ENCODE measurements at regions not wholly inside any gene's neighbourhood (a gene's known extent, or its start where the extent isn't known, plus 50 kb on each side); places are given as distances from the start of the nearest gene placed in this dataset.
"Not testable (repeated sequence)": the region's sequence is repeated elsewhere in the genome, so short reads cannot be mapped to it uniquely, and the experiment has no call there.

DNA sequence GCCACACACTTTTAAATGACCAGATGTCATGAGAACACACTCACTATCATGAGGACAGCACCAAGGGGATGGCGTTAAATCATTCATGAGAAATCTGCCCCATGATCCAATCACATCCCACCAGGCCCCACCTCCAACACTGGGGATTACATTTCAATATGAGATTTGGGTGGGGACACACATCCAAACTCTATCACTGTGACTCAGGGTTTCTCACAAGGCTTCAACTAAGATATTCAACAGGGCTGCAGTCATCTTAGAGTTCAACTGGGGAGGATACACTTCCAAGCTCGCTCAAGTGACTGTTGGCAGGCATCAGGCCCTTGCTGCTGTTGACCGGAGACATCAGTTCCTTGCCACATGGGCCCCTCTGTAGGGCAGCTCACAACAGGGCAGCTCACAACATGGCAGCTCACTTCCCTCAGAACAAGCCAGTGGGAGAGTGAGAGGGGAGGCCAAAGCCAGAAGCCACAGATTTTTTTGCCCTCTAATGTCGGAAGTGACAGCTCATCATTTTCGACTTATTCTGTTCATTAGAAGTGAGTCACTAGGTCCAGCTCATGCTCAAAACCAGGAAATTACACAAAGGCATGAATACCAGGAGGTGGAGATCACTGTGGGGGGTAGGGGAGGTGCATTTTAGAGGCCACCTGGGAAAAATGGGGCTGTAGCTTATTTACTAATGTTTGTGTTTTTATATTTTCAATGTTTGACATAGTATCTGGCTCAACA lies 50.8 kb upstream of the PTHLH start:
- FAIRE-seq: no peak

DNA sequence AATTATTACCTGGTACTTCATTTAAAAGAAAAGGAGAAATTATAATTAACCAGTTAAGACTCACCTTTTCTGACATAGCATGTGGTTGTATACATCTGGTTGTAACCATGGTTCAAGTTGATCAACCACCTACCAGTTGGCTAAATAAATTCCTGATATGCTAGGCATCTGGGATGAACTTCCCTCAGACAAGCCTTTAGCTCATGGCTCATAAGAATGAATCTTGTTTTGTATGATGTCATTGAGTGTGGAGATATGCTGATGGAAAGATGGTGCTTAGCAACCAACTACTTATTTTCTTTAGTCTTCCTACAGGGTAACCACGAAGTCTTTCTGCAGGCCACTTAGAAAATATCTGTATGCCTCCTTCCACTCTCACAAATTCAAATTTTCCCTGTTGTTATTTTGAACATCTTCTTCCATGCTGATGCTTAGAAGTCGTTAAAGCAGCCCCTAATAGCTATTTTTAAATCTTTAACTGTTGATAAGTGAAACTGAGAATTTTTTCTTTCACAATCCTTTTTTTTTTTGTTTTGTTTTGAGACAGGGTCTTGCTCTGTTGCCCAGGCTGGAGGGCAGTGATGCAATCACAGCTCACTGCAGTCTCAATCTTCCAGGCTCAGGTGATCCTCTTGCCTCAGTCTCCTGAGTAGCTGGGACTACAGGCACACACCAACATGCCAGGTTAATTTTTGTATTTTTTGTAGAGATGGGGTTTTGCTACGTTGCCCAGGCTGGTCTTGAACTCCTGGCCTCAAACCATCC lies 51.9 kb upstream of the PTHLH start:
- no peak for FAIRE-seq

DNA sequence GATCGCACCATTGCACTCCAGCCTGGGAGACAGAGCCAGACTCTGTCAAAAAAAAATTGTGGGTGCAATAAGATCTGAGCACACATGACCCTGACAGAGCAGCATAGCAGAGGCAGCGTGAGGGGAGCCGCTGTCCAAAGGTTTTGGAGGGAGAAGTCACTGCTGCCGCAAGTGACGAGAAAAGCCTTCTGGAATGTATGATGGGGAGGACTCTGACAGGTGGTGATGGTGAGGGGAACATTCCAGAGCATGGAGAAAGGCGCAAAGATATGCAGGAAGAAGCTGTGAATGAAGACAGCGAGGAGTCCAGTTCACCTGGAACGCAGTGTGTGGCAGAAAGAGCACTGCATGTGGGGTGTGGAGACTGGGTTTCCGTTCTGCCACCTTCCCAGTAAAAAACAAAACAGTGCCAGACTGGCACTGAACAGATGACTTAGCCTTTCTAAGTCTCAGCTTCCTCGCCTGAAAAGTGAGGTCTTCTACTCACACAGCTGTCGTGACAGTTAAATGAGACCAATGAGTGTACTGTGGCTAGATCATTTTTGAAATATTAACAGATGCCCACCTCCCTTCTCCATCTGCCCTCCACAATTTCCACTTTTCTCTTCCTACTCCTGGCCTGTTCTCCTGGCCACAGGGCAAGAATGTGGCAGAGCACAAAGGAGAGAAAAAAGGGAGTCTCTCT lies 53.4 kb upstream of the PTHLH start:
- no peak for FAIRE-seq

DNA sequence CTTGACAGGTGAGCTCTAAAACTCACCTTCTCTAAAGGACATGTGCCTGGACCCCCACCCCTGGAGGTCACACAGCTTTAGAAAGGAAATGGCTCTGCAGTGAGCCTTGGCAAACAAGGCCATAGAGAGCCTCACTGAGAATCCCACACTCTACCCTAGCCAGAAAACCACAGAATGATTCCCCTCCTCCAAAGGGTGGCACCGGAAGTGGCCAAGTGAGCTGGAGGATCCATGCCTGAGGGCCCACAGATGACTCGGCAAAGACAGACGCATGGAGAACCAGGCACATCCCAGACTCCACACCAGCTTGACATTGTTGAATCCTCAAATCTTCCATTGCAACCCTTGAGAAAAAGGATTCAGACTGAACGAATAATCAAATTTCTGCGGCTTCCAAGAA lies 54.2 kb upstream of the PTHLH start:
- no peak for FAIRE-seq

DNA sequence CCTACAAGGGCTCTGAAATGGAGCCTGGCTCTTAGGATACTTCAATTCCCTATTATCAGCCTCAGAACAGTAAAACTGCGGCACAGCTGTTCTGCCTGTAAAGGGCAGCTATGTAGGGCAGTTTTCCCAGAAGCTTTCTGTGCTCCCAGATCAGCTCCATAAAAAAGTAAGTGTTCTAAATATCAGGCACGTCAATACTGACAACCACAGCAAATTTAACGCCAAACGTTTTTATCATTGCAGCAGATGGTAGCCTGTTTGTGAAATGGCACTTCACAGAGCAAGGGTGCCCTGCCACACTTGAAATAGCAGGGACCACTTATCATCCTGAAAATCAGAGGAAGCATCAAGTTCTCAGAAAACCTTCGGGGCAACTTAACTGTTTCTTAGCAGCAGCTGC lies 54.8 kb upstream of the PTHLH start:
- FAIRE-seq: no peak

DNA sequence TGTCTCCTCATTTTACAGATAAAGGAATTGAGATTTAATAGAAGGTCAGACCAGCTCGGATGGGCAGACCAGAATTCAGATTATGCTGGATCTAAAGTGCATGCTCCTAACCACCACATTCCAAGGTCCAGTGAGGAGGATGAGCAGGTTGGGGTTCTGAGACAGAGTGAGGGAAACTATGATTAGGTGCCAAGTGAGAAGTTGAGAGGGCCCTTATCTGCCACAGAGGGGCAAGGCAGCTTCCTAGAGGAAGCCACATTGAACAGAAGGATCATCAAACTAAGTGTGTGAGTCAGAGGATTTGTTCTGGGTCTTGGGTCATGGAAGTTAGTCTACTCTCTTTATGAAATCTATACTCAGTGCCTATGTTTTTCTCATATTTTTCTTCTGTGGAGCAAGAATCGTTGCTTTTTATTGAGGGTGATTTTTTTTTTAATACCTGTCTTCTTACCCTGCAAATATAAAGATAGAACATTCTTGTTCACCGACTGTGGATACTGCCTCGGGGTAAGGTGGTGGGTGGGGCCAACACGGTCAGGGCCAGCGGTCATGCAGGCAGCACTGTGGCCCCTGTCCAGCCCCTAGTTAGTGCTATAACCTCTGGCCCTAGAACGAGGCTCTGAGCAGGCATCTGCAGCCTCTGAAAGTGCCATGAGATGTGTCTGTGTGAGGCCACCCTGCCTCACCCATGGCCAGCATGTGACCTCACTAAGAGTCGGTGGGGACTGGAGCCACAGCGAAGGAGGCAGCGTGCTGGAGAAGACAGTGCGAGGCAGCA lies 55.6 kb upstream of the PTHLH start:
- FAIRE-seq: no peak

DNA sequence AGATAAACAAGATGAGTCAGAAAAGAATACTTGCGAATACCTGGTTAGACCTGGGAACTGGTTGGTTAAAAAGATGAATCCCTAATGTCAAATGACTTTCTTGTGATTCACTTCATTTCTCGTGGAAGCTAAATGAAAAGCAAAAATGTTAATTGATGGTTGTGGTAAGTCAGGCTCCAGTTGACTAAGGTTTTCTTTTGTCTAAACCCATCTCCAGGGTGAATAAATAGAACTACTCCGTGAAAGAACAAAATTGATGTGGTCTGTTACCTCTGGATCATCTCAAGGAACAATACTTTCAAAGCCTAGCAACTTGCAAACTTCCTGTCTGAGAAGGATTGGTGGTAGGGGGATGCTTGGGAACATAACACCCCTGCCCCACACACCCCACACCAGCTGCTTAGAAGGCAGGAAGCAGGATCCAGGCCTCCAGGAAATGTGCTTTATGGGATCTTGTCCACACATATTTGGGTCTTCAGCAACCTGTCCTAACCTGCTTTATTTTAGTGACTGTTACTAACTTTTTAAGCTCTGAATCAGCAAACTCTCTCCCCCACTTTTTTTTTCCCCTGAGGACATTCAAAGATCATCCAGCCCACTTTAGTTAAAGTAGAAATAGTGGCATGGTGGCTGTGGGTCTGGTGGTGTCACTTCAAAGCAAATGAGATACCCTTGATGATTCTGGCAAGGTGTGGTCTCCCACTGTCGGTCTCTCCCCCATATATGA lies 60.4 kb upstream of the PTHLH start:
- no peak for FAIRE-seq

DNA sequence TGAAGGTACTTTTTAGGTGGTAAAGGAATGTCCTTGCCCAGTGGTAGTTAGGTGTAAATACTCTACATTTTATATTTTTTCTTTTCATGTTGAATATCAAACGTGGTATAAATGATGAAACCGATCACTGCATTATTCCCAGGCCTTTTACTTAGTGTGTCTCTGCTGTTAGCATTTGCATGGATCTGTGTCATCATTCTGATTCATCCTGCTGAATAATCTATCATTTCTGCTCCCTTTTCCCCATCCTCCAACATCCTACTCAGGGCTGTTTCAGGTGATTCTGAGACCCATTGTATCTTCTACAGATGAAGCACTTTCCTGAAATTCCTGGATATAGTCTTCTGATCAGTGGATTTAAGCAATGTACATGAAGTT lies 61.0 kb upstream of the PTHLH start:
- FAIRE-seq: no peak

DNA sequence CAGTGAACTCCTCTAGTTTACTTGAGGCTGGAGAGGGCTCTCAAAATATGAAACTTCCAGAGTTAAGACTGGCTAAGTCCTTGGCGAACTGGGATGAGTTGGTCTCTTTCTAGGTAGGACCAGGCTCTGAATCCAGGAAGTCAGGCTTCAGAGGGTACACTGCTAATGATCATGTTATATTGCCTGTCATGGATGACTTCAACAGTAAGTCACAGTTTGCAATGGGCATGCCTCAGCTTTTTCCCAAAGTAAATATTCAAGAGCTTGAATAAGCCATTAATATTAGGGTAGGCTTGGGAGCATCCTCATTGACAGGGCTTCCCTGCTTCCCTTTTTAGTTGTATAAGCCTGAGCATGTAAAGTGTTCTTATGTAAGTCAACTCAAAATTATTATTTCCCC lies 61.7 kb upstream of the PTHLH start:
- FAIRE-seq: no peak

DNA sequence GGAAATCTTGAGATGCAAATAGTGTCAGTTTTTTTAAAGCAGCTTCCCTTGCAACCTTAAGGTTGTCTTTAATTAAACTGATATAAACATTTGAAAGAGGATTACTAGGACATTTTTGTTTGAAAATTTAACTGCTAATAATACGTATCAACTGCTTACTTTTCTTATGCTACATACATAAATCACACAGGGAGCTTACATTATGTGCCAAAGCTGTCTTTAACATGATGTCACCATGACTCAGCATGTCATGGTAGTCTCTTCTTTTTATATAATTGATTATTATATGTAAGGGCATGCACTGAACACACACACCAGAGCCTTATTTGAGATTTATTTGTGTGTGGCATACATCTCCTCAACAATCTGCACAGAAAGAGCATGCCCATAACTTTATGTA lies 63.0 kb upstream of the PTHLH start:
- no peak for FAIRE-seq

DNA sequence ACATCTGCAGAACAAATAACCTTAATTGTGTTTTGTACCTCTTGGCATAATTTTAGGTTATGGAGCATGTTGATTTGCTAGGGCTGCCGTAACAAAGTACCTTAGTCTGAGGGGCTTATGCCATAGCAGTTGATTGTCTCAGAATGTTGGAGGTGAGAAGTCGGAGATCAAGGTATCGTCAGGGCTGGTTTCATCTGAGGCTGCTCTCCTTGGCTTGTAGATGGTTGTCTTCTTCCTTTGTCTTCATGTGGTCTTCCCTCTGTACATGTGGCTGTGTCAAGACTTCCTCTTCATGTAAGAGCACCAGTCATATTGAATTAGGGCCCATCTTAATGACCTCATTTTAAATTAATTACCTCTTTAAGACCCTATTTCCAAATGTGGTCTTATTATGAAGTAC lies 64.4 kb upstream of the PTHLH start:
- FAIRE-seq: no peak

DNA sequence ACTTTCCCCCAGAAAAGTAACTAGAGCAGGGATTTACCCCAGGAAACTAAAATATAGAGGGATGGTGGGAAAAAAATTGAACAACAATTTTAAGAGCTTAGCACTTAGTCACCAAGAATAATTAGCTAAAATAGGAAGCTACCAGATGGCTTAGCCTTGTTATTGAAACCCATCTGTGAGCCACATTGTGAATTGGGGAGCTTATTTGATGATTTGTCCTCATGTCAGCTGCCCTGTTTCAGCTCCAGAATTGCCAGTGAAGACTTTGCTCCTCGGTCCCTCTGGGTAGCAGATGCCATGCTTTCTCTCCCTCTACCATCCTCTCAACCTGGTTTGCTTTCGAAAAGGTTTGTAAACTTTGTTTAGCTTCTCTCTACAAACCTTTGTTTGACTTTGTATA lies 67.7 kb upstream of the PTHLH start:
- no peak for FAIRE-seq

DNA sequence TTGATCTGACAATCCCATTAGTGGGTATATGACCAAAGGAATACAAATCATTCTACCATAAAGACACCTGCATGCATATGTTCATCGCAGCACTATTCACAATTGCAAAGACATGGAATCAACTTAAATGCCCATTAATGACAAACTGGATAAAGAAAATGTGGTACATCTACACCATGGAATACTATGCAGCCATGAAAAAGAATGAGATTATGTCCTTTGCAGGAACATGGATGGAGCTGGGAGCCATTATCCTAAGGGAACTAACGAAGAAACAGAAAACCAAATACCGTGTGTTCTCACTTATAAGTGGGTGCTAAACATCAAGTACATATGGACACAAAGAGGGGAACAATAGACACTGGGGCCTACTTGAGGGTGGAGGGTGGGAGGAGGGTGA lies 74.1 kb upstream of the PTHLH start:
- not testable (repeated sequence) for FAIRE-seq

DNA sequence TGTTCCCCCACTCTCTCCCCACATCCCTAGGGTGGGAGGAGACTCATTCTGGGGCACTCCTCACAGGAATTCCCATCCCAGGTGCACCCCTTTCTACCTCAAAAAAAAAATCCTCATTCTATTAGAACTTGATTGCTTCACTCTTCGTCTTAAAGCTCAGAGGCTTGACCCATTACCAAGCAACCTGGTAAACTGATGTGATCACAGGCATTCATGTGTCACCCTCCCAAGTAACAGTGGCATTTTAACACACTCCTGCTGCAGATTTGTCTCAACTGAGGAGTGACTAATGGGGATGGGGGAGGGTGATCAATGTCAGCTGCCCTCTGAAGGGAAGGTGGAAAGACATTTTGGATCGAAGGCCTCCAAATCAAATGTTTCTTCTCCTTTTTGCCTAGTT lies 78.1 kb upstream of the PTHLH start:
- no peak for FAIRE-seq

DNA sequence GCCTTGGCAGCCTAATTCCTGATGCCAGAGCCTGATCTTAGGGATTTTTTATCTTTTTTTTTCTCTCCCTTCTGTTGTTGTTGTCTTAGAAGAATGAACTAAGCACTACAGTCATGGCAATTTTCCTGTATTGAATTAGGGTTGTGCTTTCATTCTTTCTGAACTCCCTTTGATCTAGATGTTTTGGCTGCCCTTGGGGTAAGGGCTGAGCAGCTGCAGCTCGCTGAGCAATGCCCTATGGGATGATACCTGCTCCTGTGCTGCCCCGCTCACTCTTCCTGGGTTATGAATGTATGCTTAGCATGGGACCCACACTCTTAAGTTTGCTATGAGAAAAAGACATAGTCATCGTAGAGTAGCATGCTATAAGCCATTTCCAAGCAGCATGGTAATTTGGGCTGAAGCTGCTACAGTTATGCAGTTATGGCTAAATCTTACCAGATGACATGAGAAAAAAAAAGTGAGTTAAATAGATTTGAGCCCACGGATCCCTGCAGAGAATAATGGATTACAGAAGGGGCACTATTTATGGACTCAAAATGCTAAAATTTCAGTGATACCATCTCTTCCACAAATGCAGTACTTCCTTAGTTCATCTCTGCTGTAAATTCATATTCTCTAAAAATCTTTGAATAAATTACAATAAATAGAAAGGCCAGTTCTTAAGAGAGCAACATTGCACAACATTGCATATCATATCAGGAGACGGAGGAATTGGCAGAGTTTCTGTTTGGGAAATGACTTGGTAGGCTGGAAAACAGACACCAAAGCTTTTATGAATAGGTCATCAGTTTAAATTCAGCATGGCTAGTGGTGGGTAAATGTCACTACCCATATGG lies 79.2 kb upstream of the PTHLH start:
- FAIRE-seq: no peak

DNA sequence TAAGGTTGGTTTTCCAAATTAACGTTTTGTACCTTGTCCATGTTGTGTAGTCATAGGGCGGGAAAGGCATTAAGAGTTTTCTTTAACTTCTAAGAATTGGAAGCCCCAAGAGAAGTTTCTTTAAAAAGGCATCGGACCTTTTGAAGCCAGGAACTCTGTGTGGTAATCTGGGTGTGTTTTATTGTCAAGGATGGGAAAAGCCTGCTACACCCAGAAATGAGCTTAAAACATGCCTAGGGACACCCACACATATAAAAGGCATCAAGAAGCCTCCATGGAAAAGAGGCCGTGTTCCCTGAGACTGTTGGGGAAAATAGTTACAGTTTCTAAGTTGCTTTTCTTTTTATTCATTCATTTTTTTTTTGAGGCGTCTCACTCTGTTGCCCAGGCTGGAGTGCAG lies 81.0 kb upstream of the PTHLH start:
- FAIRE-seq: no peak

DNA sequence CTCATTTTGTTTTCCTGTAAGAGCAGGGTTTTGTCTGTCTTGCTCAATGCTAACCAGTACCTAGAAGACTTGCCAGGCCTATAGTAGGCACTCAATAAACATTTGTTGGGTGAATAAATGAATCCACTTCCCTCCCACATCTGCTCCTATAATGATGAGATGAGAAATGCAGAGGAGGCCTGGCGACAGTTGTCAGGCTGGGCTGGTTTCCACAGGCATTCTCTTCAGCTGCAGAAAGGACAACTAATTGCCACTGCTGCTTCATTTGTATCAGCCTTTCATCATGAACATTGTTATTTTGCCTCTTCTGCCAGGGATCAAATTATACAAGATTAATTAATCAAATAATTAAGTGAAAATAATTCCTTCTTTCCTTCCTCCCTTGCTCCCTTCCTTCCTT lies 82.0 kb upstream of the PTHLH start:
- no peak for FAIRE-seq

DNA sequence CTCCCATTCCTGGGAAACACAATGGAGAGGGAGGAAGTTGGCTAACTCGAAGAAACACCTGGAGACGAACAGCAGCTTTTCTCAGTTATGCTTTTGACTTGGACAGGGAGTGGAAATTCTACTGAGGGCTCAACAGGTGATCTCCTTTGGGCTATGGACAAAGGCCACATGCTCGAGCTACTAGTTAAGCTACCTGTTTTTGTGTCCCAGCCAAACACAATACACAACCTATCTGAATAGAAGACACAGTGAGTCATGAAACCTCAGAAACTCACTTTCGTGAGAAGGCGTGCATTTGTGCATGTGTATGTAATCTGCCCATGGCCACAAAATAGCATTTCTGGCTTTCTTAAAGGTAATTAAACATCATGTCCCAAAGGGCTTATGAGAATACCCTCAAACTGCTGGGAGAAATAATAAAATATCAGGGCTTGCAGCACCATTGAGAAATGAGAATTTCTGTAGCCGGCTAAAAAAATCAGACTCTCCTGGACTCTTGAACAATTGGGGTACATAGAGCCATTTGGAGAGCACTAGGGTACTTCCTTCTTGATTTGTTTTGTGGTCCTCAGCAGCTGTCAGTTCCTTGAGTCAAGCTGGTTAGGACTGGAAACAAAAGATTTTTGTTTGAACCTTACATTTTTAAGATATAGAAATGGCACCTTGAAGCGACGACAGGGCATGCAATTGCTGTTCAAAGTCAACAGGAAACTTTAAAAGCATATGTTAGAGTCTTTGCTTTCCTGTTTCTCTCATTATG lies 85.5 kb upstream of the PTHLH start:
- FAIRE-seq: no peak

DNA sequence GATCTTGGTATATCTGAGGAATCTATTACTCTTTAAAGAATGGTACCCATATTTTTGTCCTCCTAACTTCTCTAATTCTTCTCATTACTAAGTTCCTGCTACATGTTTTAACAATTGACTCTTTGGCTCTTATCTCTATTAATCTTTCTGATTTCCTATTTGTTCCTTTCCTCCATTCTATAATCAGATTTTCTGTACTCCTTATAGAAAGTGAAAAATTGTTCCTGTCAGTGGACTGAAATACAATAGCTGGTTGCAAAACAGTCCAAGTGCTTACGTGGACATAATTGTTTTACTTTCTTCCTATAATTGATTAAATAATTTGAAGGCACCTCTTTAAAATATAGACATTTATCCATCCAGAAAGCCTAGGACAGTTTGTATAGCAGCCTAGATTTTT lies 86.7 kb upstream of the PTHLH start:
- FAIRE-seq: no peak

DNA sequence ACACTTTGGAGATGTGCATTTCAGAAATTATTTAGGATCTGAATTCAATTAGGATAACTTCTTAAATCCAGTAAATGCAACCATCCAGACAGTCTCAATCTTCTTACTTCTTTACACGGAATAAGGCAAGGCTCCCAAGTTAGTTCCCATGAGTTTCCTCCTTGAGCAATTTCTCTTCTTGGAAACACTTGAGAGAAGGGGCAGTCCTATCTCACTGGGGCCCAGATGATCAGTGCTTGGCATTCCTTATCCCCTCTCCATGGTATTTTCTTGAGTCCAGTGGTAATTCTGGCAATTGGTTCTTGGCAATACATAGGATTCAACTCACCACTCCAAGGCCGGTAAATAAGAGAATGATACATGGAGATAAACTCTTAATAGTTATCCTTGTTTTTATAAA lies 87.1 kb upstream of the PTHLH start:
- FAIRE-seq: no peak

DNA sequence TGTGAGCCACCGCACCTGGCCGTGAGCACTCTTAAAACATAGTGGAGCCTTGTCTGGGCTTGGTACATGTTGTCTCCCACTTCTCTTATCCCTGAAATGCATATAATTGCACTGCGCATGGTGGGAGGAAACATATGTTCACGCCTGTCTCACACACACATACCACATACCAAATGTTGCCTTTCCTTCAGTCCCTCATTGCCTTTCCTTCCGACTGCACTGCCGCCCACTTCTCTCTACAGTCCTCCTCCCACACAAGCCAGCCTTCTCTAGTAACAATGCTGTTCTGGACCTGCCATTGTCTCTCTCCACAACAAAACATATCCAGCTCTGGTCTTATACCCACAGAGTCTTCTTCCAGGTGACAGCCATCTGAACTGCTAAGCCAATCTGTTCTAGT lies 88.3 kb upstream of the PTHLH start:
- no peak for FAIRE-seq

Data from endometrium (tissue), 2 donors.